GM23338 (cell line): ENCODE measurements at regions not wholly inside any gene's neighbourhood (a gene's known extent, or its start where the extent isn't known, plus 50 kb on each side); places are given as distances from the start of the nearest gene placed in this dataset.

Source experiments
- CREB1 ChIP-seq: fragments of 250-450 bp; sonication (Bioruptor Pico); IDR thresholded peaks from 2 replicates; pipeline ENCODE4 v1.5.0; 2020; ENCODE audit warnings: low read depth, mild to moderate bottlenecking, moderate library complexity
- CTCF ChIP-seq, 2 experiments: fragments of 200-600 bp in 1 of 2; sonication (generic) in 1 of 2; conservative IDR thresholded peaks; 2 replicates each; pipeline versions ENCODE4 v1.5.1 to v1.6.1; 2016 to 2017; ENCODE audit warnings: antibody characterized with exemption in 2 of 2, low read depth in 2 of 2, mild to moderate bottlenecking in 2 of 2, moderate library complexity in 1 of 2
- EZH2 ChIP-seq: fragments of 200-600 bp; sonication (generic); IDR thresholded peaks from one replicate; pipeline ENCODE4 v1.8.0; 2017; ENCODE audit warnings: antibody characterized with exemption, mild to moderate bottlenecking, low read depth; ENCODE audit not compliant: unreplicated experiment
- EZH2phosphoT487 ChIP-seq: fragments of 200-600 bp; sonication (generic); IDR thresholded peaks from one replicate; pipeline ENCODE4 v1.8.1; 2018; ENCODE audit warnings: antibody characterized with exemption; ENCODE audit not compliant: unreplicated experiment
- JUNB ChIP-seq: IDR thresholded peaks from one replicate; pipeline ENCODE4 v1.6.1; 2016; ENCODE audit warnings: antibody characterized with exemption; ENCODE audit not compliant: unreplicated experiment
- POLR2AphosphoS5 ChIP-seq: IDR thresholded peaks from 2 replicates; pipeline ENCODE4 v1.6.1; 2016; ENCODE audit warnings: antibody characterized with exemption, low read depth
- REST ChIP-seq: IDR thresholded peaks from one replicate; pipeline ENCODE4 v1.6.1; 2018; ENCODE audit warnings: antibody characterized with exemption; ENCODE audit not compliant: unreplicated experiment
- ZNF331 ChIP-seq: fragments of 250-450 bp; sonication (Bioruptor Pico); IDR thresholded peaks from 2 replicates; pipeline ENCODE4 v1.5.0; 2020; ENCODE audit warnings: low read depth, mild to moderate bottlenecking, moderate library complexity

- TF ChIP-seq CTCF (conservative IDR thresholded peaks at IDR 0.05; ENCODE audit: low read depth in 2 of 2) (no peak), REST (no peak), POLR2AphosphoS5 (no peak), CREB1 (CRISPR knock-in tag) (no peak), JUNB (no peak), EZH2phosphoT487 (no peak), EZH2 (no peak), ZNF331 (CRISPR knock-in tag) (no peak)
These were observed 332.3 kb upstream of the CNTN4 start for GRCh38 chr3:1766384-1766783.
